ENCODE measurements at regions not wholly inside any gene's neighbourhood (a gene's known extent, or its start where the extent isn't known, plus 50 kb on each side); places are given as distances from the start of the nearest gene placed in this dataset.

DNA sequence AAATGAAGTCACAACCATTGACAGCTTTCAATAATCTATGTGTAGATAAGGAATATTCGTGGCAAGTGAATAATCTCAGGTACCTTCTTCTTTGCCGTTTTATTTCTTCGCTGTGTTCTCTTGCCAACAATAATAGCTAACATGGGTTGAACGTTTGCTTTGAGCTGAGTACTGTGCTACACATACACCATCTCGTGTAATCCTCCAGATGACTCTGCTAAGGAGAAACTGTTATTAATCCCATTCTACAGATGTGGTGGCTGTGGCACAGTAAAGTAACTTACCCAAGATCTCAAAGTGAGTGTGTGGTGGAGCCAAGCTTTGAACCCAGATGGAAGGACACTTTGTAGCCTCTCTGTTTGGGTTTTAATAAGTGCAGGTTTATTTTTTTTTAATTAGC lies 179.7 kb downstream of the C9orf152 start:
- TF ChIP-seq POLR2A (IDR thresholded peaks at IDR 0.05; ENCODE audit: low read depth, low read length) (no peak), SMC3 (IDR thresholded peaks at IDR 0.05; ENCODE audit: low read depth, low read length) (no peak), MAFK (IDR thresholded peaks at IDR 0.05; ENCODE audit: low read depth, low read length) (no peak), RAD21 (IDR thresholded peaks at IDR 0.05; ENCODE audit: low read length) (no peak)
- TF ChIP-seq, protein P1, sequence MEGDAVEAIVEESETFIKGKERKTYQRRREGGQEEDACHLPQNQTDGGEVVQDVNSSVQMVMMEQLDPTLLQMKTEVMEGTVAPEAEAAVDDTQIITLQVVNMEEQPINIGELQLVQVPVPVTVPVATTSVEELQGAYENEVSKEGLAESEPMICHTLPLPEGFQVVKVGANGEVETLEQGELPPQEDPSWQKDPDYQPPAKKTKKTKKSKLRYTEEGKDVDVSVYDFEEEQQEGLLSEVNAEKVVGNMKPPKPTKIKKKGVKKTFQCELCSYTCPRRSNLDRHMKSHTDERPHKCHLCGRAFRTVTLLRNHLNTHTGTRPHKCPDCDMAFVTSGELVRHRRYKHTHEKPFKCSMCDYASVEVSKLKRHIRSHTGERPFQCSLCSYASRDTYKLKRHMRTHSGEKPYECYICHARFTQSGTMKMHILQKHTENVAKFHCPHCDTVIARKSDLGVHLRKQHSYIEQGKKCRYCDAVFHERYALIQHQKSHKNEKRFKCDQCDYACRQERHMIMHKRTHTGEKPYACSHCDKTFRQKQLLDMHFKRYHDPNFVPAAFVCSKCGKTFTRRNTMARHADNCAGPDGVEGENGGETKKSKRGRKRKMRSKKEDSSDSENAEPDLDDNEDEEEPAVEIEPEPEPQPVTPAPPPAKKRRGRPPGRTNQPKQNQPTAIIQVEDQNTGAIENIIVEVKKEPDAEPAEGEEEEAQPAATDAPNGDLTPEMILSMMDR (conservative IDR thresholded peaks at IDR 0.05; ENCODE audit: low read depth, low read length) = no peak

Data from IMR-90 (cell line).